Neural progenitor cell (in vitro differentiated cells): ENCODE measurements at regions not wholly inside any gene's neighbourhood (a gene's known extent, or its start where the extent isn't known, plus 50 kb on each side); places are given as distances from the start of the nearest gene placed in this dataset.
"Not testable (repeated sequence)": the region's sequence is repeated elsewhere in the genome, so short reads cannot be mapped to it uniquely, and the experiment has no call there.

Experiments
- DNase-seq: peaks from one replicate; pipeline ENCODE4 v3.0.0-alpha.2; 2016; ENCODE audit warnings: low spot score
- H2AFZ ChIP-seq: fragments of 200-600 bp; sonication (generic); replicated peaks from 2 replicates; pipeline ENCODE4 v1.6.1; 2016; ENCODE audit warnings: antibody characterized with exemption
- H3F3A ChIP-seq: fragments of 200-600 bp; sonication (generic); 2 replicates; pipeline ENCODE4 v1.6.1; 2016; ENCODE audit warnings: antibody characterized with exemption, low read depth
- H3K27ac ChIP-seq: fragments of 200-600 bp; sonication (generic); 2 replicates; pipeline ENCODE4 v1.5.1; 2016; ENCODE audit warnings: mild to moderate bottlenecking
- H3K27me3 ChIP-seq: fragments of 200-600 bp; sonication (generic); 2 replicates; pipeline ENCODE4 v1.6.1; 2016; ENCODE audit warnings: mild to moderate bottlenecking, moderate library complexity
- H3K36me3 ChIP-seq: fragments of 200-600 bp; sonication (generic); 2 replicates; pipeline ENCODE4 v1.5.1; 2016
- H3K4me1 ChIP-seq: fragments of 200-600 bp; sonication (generic); 2 replicates; pipeline ENCODE4 v1.6.1; 2016; ENCODE audit warnings: mixed run types
- H3K4me2 ChIP-seq: fragments of 200-600 bp; sonication (generic); 2 replicates; pipeline ENCODE4 v1.6.1; 2016
- H3K4me3 ChIP-seq: fragments of 200-600 bp; sonication (generic); 2 replicates; pipeline ENCODE4 v1.5.1; 2016
- H3K79me2 ChIP-seq: fragments of 200-600 bp; sonication (generic); 2 replicates; pipeline ENCODE4 v1.6.1; 2016; ENCODE audit warnings: low read depth
- H3K9ac ChIP-seq: fragments of 200-600 bp; sonication (generic); 2 replicates; pipeline ENCODE4 v1.6.1; 2016
- H3K9me3 ChIP-seq: fragments of 200-600 bp; sonication (generic); 2 replicates; pipeline ENCODE4 v1.5.1; 2016; ENCODE audit warnings: low read depth
- H4K20me1 ChIP-seq: fragments of 200-600 bp; sonication (generic); 2 replicates; pipeline ENCODE4 v1.6.1; 2016; ENCODE audit warnings: low read depth
- H3K27ac Mint-ChIP-seq: 3 replicates; pipeline ENCODE4 v1.8.0; 2021; ENCODE audit warnings: mixed read lengths
- H3K27me3 Mint-ChIP-seq: 2 replicates; pipeline ENCODE4 v1.8.0; 2022; ENCODE audit warnings: low read depth, mild to moderate bottlenecking, inconsistent platforms, moderate library complexity, mixed read lengths; ENCODE audit not compliant: insufficient read depth
- H3K36me3 Mint-ChIP-seq: 3 replicates; pipeline ENCODE4 v1.8.0; 2021; ENCODE audit warnings: mixed read lengths
- H3K4me1 Mint-ChIP-seq: 3 replicates; pipeline ENCODE4 v1.8.0; 2021; ENCODE audit warnings: mixed read lengths
- H3K4me3 Mint-ChIP-seq: 3 replicates; pipeline ENCODE4 v1.8.0; 2021; ENCODE audit warnings: mild to moderate bottlenecking, moderate library complexity, mixed read lengths
- H3K9me3 Mint-ChIP-seq: 3 replicates; pipeline ENCODE4 v1.8.0; 2020; ENCODE audit warnings: mixed read lengths
- EZH2 ChIP-seq: fragments of 200-600 bp; sonication (generic); IDR thresholded peaks from 2 replicates; pipeline ENCODE4 v1.6.1; 2017; ENCODE audit warnings: antibody characterized with exemption, mild to moderate bottlenecking, moderate library complexity
- EZH2phosphoT487 ChIP-seq: fragments of 200-600 bp; sonication (generic); IDR thresholded peaks from 2 replicates; pipeline ENCODE4 v1.6.1; 2017; ENCODE audit warnings: antibody characterized with exemption
- TF ChIP-seq, protein P1 (sequence below): fragments of 200-600 bp; sonication (generic); IDR thresholded peaks from 2 replicates; pipeline ENCODE4 v1.5.1; 2017; ENCODE audit warnings: antibody characterized with exemption, mild to moderate bottlenecking

DNA sequence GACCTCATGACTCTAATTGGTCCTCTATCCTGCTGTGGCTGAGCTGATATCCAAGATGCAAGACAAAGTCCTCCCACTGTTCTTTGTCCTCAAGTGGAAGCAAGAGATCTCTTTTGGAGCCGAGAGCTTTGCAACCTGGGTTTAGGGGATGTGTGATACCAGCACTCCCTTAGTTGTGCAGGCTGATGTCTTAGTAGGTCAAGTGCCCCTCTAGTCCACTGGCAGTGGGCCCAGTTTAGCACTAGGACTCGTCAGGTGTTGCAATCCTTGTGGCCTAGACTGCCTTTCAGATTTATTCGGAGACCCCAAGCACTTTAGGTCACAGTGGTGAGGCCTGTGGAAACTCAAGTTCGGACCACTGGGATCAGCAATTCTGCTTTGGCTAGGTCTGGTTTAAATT, 64.0 kb downstream of the GPRASP3 start:
- Histone ChIP-seq H3F3A (no peaks in the 10 kb centered on the region), H3K4me1 (no peaks in the 10 kb centered on the region), H3K27me3 (no peaks in the 10 kb centered on the region), H3K79me2 (no peaks in the 10 kb centered on the region), H3K9me3 (peaks cover 6% of the 10 kb centered on the region), H3K4me3 (no peak overlapping the region), H4K20me1 (no peaks in the 10 kb centered on the region), H3K9ac (no peak overlapping the region), H3K27ac (no peak overlapping the region), H2AFZ (no peak overlapping the region), H3K36me3 (no peaks in the 10 kb centered on the region), H3K4me2 (no peak overlapping the region)
- H3K4me3 Mint-ChIP-seq: no peak overlapping the region
- DNase-seq: no peak
- TF ChIP-seq EZH2phosphoT487: no peak
- peaks cover 10% of the 10 kb centered on the region for H3K36me3 Mint-ChIP-seq
- H3K27ac Mint-ChIP-seq: no peak overlapping the region
- H3K4me1 Mint-ChIP-seq: no peaks in the 10 kb centered on the region
- peaks cover 3% of the 10 kb centered on the region for H3K27me3 Mint-ChIP-seq
- H3K9me3 Mint-ChIP-seq: peaks cover 26% of the 10 kb centered on the region

DNA sequence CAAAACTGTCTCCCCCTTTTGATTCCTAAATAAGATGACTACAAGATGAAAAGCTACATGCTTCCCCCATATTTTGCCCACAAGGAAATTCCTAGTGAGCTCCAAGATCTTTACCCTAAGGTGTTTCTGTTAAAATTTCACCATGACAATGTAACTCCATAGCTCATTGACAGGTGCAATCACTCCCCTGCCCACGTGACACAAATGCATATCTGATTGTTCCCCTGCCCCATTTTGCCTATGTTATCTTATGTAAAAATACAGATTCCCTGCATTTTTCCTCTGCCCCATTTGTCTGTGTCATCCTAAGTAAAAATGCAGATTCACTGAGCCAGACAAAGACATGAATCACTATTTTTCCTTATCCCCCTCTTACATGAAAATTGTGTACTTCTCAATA, 66.7 kb downstream of the GPRASP3 start:
- H4K20me1 ChIP-seq: no peaks in the 10 kb centered on the region
- no peak overlapping the region for H2AFZ ChIP-seq
- H3K9me3 ChIP-seq: peaks cover 16% of the 10 kb centered on the region
- H3K27me3 ChIP-seq: no peaks in the 10 kb centered on the region
- peaks cover 9% of the 10 kb centered on the region for H3K36me3 ChIP-seq
- DNase-seq: no peak
- H3K27ac ChIP-seq: no peak overlapping the region
- H3K27me3 Mint-ChIP-seq: no peaks in the 10 kb centered on the region
- H3K4me2 ChIP-seq: no peak overlapping the region
- H3K9me3 Mint-ChIP-seq: peaks cover 16% of the 10 kb centered on the region
- H3K4me1 Mint-ChIP-seq: no peaks in the 10 kb centered on the region
- H3K36me3 Mint-ChIP-seq: peaks cover 10% of the 10 kb centered on the region
- TF ChIP-seq, protein P1, sequence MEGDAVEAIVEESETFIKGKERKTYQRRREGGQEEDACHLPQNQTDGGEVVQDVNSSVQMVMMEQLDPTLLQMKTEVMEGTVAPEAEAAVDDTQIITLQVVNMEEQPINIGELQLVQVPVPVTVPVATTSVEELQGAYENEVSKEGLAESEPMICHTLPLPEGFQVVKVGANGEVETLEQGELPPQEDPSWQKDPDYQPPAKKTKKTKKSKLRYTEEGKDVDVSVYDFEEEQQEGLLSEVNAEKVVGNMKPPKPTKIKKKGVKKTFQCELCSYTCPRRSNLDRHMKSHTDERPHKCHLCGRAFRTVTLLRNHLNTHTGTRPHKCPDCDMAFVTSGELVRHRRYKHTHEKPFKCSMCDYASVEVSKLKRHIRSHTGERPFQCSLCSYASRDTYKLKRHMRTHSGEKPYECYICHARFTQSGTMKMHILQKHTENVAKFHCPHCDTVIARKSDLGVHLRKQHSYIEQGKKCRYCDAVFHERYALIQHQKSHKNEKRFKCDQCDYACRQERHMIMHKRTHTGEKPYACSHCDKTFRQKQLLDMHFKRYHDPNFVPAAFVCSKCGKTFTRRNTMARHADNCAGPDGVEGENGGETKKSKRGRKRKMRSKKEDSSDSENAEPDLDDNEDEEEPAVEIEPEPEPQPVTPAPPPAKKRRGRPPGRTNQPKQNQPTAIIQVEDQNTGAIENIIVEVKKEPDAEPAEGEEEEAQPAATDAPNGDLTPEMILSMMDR: no peak
- TF ChIP-seq EZH2phosphoT487 (no peak), EZH2 (no peak)
- H3K4me1 ChIP-seq: no peaks in the 10 kb centered on the region
- H3K27ac Mint-ChIP-seq: no peak overlapping the region
- no peaks in the 10 kb centered on the region for H3K79me2 ChIP-seq
- H3F3A ChIP-seq: no peaks in the 10 kb centered on the region
- H3K4me3 Mint-ChIP-seq: no peak overlapping the region
- no peak overlapping the region for H3K9ac ChIP-seq
- H3K4me3 ChIP-seq: no peak overlapping the region

DNA sequence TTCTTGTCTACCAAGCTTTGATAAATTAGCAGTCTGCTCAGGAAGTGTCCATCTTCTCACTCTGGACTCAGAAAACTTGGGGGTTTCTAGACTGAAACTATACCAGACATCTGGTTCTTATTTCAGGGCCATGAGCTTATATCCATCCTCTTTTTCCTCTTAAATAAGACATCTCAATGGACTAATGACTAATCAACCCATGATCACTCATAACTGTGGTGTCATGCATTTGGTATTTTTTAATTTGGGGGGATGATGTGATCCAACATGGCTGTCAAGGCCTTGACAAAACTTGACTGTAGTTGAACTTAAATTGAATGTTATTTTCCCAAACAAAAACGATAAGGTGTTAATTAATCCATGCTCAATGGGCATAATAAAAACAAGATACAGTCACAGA, 87.8 kb downstream of the GPRASP3 start:
- Histone ChIP-seq H2AFZ (no peak overlapping the region), H3K9me3 (no peaks in the 10 kb centered on the region), H3K79me2 (no peaks in the 10 kb centered on the region), H3K27ac (no peak overlapping the region), H3F3A (no peaks in the 10 kb centered on the region), H3K4me1 (no peaks in the 10 kb centered on the region), H3K4me2 (no peak overlapping the region), H4K20me1 (no peaks in the 10 kb centered on the region), H3K9ac (no peak overlapping the region), H3K36me3 (no peaks in the 10 kb centered on the region), H3K27me3 (no peaks in the 10 kb centered on the region), H3K4me3 (no peak overlapping the region)
- Mint-ChIP-seq H3K9me3 (peaks cover 3% of the 10 kb centered on the region), H3K27me3 (no peaks in the 10 kb centered on the region), H3K36me3 (no peaks in the 10 kb centered on the region), H3K27ac (no peak overlapping the region), H3K4me3 (no peak overlapping the region), H3K4me1 (no peaks in the 10 kb centered on the region)
- DNase-seq: no peak
- TF ChIP-seq EZH2phosphoT487 (no peak), EZH2 (no peak)

- not testable (repeated sequence) for H3K27ac Mint-ChIP-seq, H3K4me3 ChIP-seq, H3K4me1 ChIP-seq, H3K4me2 ChIP-seq, H3K27me3 ChIP-seq, H3K9me3 ChIP-seq, H3K4me1 Mint-ChIP-seq, H4K20me1 ChIP-seq, H3K36me3 ChIP-seq, H2AFZ ChIP-seq, DNase-seq, H3K79me2 ChIP-seq, H3F3A ChIP-seq, H3K4me3 Mint-ChIP-seq, H3K27me3 Mint-ChIP-seq, H3K9ac ChIP-seq, H3K27ac ChIP-seq
- H3K36me3 Mint-ChIP-seq: peaks cover 26% of the 10 kb centered on the region
- H3K9me3 Mint-ChIP-seq: peaks cover 37% of the 10 kb centered on the region
Observed at GRCh38 chrX:102818269-102818668, 97.7 kb downstream of the GPRASP3 start.

GRCh38 chrX:102832661-102833060, 104.4 kb upstream of the RAB40AL start:
- no peaks in the 10 kb centered on the region for H3K36me3 ChIP-seq
- H3K27ac Mint-ChIP-seq: peak overlapping the region; percentile 28
- H3K4me1 ChIP-seq: no peaks in the 10 kb centered on the region
- no peaks in the 10 kb centered on the region for H3K36me3 Mint-ChIP-seq
- H3K27me3 Mint-ChIP-seq: peaks cover 5% of the 10 kb centered on the region
- no peak overlapping the region for H3K4me3 ChIP-seq
- peaks cover 2% of the 10 kb centered on the region for H3K9me3 Mint-ChIP-seq
- H3K27ac ChIP-seq: no peak overlapping the region
- H4K20me1 ChIP-seq: no peaks in the 10 kb centered on the region
- TF ChIP-seq, protein P1: no peak
- no peak for TF ChIP-seq EZH2phosphoT487
- no peak for TF ChIP-seq EZH2
- H3K9ac ChIP-seq: no peak overlapping the region
- peak; percentile 16 for DNase-seq
- no peak overlapping the region for H3K4me2 ChIP-seq
- no peaks in the 10 kb centered on the region for H3F3A ChIP-seq
- H3K27me3 ChIP-seq: no peaks in the 10 kb centered on the region
- no peaks in the 10 kb centered on the region for H3K79me2 ChIP-seq
- H3K4me3 Mint-ChIP-seq: no peak overlapping the region
- H3K4me1 Mint-ChIP-seq: peaks cover 3% of the 10 kb centered on the region
- no peaks in the 10 kb centered on the region for H3K9me3 ChIP-seq
- H2AFZ ChIP-seq: no peak overlapping the region
